Neutrophil (primary cell): ENCODE measurements at regions not wholly inside any gene's neighbourhood (a gene's known extent, or its start where the extent isn't known, plus 50 kb on each side); places are given as distances from the start of the nearest gene placed in this dataset.

Source experiments
- H3K27ac ChIP-seq: fragments of 200-600 bp; sonication (generic); 2 replicates; pipeline ENCODE4 v1.5.1; 2016; ENCODE audit warnings: mild to moderate bottlenecking, moderate library complexity
- H3K27me3 ChIP-seq: fragments of 200-600 bp; sonication (generic); 2 replicates; pipeline ENCODE4 v1.6.0; 2016; ENCODE audit warnings: mild to moderate bottlenecking
- H3K36me3 ChIP-seq: fragments of 200-600 bp; sonication (generic); 2 replicates; pipeline ENCODE4 v1.5.1; 2017
- H3K4me1 ChIP-seq, 2 experiments: fragments of 200-600 bp in 1 of 2; sonication (generic) in 1 of 2; 1 replicate in 1 of 2; 2 replicates in 1 of 2; pipeline versions ENCODE4 v1.5.1 to v1.6.1; 2013 to 2016; ENCODE audit warnings: low read depth in 1 of 2, low read length in 1 of 2, mild to moderate bottlenecking in 1 of 2, moderate library complexity in 1 of 2; ENCODE audit not compliant: control insufficient read depth in 1 of 2, insufficient read depth in 1 of 2
- H3K4me3 ChIP-seq, 2 experiments: fragments of 200-600 bp in 1 of 2; sonication (generic) in 1 of 2; 1 replicate in 1 of 2; 2 replicates in 1 of 2; pipeline ENCODE4 v1.5.1; 2013 to 2016; ENCODE audit warnings: low read depth in 1 of 2, low read length in 1 of 2, mild to moderate bottlenecking in 1 of 2, moderate library complexity in 1 of 2
- H3K9me3 ChIP-seq: fragments of 200-600 bp; sonication (generic); 2 replicates; pipeline ENCODE4 v1.5.1; 2016
- CTCF ChIP-seq: fragments of 200-600 bp; sonication (generic); IDR thresholded peaks from 2 replicates; pipeline ENCODE4 v1.5.1; 2016; ENCODE audit warnings: antibody characterized with exemption

- H3K9me3 ChIP-seq, result no peaks in the 10 kb centered on the region
- H3K27me3 ChIP-seq, result no peaks in the 10 kb centered on the region
- no peak overlapping the region for H3K27ac ChIP-seq
- no peak overlapping the region for H3K4me3 ChIP-seq
- H3K4me1 ChIP-seq, result no peaks in the 10 kb centered on the region
- no peak for TF ChIP-seq CTCF
- H3K36me3 ChIP-seq, result no peaks in the 10 kb centered on the region
Measured at GRCh38 chr13:73974051-73974450, 160.2 kb downstream of the KLF12 start.

GRCh38 chr13:73973156-73973555, 161.0 kb downstream of the KLF12 start:
- Histone ChIP-seq H3K9me3 (no peaks in the 10 kb centered on the region), H3K36me3 (no peaks in the 10 kb centered on the region), H3K4me1 (no peaks in the 10 kb centered on the region), H3K27ac (no peak overlapping the region), H3K4me3 (no peak overlapping the region), H3K27me3 (no peaks in the 10 kb centered on the region)
- TF ChIP-seq CTCF, result no peak

GRCh38 chr13:73972545-73972944, 161.7 kb downstream of the KLF12 start:
- Histone ChIP-seq H3K27ac (no peak overlapping the region), H3K4me1 (no peaks in the 10 kb centered on the region), H3K9me3 (no peaks in the 10 kb centered on the region), H3K27me3 (no peaks in the 10 kb centered on the region), H3K4me3 (no peak overlapping the region), H3K36me3 (no peaks in the 10 kb centered on the region)
- no peak for TF ChIP-seq CTCF

- H3K36me3 ChIP-seq, result no peaks in the 10 kb centered on the region
- H3K27ac ChIP-seq, result no peak overlapping the region
- no peak overlapping the region for H3K4me3 ChIP-seq
- no peaks in the 10 kb centered on the region for H3K4me1 ChIP-seq
- no peak for TF ChIP-seq CTCF
- H3K27me3 ChIP-seq, result no peaks in the 10 kb centered on the region
- H3K9me3 ChIP-seq, result no peaks in the 10 kb centered on the region
Measured at GRCh38 chr13:73971481-73971880, 162.7 kb downstream of the KLF12 start.

GRCh38 chr13:73970421-73971055, 163.7 kb downstream of the KLF12 start:
- Histone ChIP-seq H3K36me3 (no peaks in the 10 kb centered on the region), H3K4me3 (no peak overlapping the region), H3K27ac (no peak overlapping the region), H3K4me1 (no peaks in the 10 kb centered on the region), H3K27me3 (no peaks in the 10 kb centered on the region), H3K9me3 (no peaks in the 10 kb centered on the region)
- no peak for TF ChIP-seq CTCF
